Dermis blood vessel endothelial cell (primary cell): ENCODE measurements at regions not wholly inside any gene's neighbourhood (a gene's known extent, or its start where the extent isn't known, plus 50 kb on each side); places are given as distances from the start of the nearest gene placed in this dataset.
"Not testable (repeated sequence)": the region's sequence is repeated elsewhere in the genome, so short reads cannot be mapped to it uniquely, and the experiment has no call there.

ENCODE experiments used
- DNase-seq: peaks from one replicate; pipeline ENCODE4 v3.0.0; 2010

DNA sequence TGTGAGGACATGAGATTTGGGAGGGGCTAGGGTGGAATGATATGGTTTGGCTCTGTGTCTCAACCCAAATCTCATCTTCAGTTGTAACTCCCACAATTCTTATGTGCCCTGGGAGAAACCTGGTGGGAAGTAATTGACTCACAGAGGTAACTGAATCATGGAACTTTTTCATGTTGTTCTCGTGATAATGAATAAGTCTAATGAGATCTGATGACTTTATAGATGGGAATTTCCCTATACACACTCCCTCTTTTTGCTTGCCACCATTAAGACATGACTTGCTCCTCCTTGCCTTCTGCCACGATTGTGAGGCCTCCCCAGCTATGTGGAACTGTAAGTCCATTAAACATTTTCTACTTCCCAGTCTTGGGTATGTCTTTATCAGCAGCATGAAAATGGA, 253.2 kb upstream of the GK2 start:
- DNase-seq, result no peak

DNA sequence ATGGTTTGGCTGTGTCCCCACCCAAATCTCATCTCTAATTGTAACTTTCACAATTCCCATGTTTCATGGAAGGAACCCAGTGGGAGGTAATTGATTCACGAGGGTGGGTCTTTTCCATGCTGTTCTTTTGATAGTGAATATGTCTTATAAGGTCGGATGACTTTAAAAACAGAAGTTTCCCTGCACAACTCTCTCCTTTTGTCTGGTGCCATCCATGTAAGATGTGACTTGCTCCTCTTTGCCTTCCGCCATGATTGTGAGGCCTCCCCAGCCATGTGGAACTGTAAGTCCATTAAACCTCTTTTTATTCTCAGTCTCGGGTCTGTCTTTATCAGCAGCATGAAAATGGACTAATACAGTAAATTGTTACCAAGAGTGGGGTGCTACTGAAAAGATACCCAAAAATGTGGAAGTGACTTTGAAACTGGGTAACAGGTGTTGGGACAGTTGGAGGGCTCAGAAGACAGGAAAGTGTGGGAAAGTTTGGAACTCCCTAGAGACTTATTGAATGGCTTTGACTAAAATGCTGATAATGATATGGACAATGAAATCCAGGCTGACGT, 251.4 kb upstream of the GK2 start:
- DNase-seq, result not testable (repeated sequence)

DNA sequence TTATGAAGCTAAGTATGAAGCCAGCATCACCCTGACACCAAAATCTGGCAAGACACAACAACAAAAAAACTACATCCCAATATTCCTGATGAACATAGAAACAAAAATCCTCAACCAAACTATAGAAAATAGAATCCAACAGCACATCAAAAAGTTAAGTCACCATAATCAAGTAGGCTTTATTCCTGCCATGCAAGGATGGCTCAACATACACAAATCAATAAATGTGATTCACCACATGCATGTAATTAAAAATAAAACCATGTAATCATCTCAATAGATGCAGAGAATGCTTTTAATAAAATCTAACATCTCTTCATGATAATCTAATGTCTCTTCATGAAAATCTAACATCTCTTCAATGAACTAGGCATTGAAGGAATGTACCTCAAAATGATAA, 249.4 kb upstream of the GK2 start:
- no peak for DNase-seq

DNA sequence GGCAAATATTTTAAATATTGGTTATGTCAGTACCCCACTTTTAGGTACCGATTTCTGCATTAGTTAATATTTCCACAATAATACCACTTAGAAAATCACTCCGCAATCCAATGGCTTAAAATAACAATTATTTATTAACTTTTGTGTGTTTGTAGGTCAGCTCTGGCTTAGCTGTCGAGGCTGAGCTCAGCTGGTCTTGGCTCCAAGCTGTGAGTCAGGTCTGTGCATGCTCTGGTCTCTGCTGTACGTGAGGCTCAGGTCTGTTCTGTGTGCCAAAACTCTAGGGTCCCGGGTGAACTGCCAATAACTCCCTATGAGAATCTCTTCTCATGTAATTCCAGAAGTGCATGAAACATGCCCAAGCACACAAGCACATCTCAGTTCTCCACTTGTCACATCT, 245.8 kb upstream of the GK2 start:
- no peak for DNase-seq

DNA sequence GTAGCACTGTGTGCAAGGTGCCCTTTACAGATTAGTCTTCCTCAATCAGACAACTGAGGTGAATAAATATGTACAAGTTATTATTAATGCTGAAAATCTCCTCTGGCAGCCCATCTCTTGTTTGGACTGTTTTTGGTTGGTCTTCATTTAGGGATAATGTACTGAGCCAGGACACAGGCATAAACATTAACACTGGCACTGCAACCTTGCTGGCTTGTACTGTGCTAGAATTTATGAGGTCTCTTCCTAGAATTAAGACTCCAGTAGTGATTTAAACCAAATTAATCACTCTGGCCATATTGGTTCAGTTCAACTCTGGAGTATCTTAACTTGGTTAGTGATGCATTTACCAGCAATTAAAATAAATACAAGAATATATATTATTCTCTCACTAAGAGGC, 244.7 kb upstream of the GK2 start:
- no peak for DNase-seq

DNA sequence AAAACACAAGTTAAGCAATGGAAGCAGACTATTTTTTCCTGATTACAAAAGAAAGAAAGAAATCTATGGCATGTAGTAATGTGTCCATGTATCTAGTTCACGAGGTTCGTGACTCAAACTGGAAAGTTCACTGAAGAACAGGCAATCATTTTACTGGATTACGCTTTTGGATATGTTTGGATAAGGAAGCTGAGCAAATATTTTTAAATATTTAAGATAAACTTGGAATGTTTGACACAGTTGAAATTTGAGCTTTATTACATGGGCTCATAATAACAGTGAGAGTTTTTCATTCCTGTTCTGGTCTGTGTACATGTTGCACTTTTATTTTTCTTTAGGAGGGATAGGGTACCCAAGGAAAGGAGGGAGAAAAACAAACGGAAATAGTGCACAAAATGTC, 244.2 kb upstream of the GK2 start:
- peak; percentile 40 for DNase-seq

DNA sequence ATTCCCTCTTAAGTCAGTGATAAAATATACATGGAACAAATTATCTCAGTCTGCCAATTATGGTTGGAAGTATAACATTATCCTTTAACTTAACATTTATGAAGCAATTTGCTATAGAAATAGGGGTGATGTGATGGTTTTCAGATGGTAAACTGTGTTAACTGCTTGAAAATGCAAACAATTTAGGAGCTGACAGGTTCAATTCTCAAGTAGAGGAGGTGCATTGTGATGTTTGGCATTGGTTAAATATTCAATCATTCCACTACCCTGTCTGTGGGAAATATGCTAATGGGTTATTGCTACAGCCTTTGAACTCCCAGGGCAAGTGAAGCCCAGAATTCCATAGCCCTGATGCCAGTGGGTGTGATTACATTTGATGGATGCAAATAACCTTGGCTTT, 243.4 kb upstream of the GK2 start:
- DNase-seq, result peak; percentile 11

DNA sequence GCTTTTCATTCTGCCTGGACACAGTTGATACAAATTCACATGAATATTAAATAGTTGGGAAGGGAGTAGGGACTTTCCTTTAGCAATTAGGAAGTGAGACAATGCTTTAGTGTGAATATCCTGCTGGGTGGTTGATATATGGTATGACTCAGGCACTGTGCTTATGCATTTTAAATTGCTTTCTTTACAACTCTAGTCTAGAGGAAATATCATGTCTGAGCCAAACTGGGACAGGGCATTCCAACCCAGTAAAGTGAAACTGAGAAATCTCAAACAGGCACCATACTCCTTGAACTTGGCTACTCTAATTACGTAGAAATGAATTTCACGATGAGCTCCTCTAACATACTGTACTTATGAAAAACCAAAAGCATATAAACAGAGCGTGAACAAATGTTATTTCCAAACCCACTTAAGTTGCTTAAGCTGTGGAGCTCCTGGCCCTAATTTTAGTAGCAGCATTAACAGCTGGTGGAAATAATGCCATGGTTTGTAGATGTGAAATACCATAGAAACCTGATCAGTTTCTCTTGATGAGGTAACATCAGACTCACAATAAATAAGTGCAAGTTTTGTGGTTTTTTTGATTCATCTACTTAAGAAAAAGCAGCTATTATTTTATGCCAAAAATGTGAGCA, 242.9 kb upstream of the GK2 start:
- DNase-seq, result peak; percentile 83

DNA sequence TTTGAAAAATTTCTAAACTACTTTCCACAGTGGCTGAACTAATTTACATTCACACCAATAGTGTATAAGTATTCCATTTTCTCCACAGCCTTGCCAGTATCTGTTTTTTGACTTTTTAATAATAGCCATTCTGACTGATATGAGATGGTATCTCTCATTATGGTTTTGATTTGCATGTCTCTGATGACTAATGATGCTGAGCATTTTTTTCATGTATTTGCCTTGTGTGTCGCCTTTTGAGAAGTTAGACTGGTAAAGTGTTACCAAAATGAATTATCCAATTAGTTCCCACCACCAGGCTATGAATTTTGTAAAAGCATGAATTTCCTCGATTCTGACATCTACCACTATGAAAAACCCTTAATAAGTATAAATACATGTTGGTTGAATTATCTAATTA, 242.2 kb upstream of the GK2 start:
- peak; percentile 4 for DNase-seq

DNA sequence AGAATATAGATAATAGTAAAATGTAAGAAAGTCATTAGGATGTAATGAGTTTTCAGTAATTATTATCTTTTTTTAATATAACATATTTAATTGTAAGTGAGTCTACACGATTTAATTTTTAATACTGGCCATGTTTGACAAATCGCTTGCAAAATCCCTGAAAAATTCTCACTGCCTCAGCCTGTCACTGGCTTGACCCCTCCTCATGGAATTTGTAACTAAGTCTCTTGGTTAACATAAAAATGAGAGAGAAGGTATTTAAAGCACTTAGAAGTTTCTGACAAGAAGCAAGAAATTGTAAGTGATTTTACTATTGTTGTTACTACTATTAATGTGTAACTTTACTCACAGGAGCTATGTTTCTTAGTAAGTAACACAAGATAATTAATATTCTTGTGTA, 237.9 kb upstream of the GK2 start:
- no peak for DNase-seq

DNA sequence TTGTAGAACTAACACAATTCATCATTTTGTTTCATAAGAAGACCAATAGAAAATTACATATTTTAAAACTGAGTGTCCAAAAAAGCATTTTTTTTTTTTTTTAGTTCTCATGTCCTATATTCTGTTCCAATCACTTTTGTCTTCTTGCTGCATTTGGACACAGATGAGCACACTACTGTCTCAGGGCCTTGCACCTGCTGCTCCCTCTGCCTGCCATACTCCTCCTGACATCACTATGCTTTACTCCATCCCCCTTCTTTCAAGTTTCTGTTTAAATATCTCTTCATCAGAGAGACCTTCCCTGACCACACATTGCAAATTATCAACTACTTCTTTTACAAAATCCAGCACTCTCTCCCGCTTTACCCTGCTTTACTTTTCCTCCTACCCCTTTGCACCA, 230.7 kb upstream of the GK2 start:
- DNase-seq, result no peak

DNA sequence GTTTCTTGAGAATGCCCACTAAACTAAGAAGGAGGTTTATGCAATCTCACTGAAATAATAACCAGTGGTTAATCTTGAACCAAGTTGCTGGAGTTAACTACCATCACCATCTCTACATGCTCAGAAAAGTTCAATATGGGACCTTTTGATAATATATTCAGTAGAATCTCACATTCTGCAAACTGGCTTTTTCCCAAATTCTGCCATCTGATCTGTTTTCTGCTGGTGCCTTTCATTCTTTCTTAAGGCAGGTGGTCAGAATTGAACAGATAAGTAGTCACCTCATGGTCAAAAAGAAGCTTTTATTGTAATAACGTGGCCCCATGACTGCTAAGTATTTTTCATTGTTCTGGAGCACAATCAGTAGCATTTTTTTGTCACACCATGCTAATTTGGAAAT, 229.0 kb upstream of the GK2 start:
- no peak for DNase-seq

DNA sequence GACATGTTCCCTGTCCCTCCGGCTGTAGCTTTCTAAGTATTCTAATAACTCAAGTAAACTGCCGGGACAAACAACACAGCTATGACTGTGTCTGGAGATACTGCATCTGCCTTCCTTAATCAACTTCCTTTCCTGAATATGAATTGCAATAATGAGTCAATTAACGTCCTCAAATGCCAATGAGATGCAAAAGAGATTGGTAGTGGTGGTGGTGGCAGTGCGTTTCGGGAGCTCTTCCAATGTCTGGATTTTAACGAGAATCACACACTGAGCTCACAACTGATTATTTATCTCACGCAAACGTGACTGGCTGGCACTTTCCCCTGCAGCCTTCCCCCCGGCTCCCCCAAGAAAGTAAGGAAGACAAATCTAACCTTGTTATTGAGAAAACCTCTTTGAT, 226.1 kb upstream of the GK2 start:
- DNase-seq, result no peak

DNA sequence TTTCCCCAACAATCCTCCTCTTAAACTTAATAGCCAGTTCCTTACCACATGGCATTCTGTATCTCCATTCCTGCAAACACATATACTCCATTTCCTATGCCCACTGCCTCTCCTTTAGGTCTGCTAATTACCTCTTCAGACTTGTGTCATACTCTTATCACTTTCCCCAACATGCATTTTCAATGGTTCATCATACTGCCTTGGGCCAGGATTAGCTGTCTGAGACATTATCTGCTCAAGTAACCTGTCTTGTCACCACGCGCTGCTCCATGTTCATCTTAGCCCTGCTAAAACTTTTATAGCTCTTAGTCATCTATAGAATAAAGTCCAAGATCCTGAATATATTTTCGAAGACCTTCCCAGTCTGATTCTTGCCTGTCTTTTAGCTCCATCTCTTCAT, 224.1 kb upstream of the GK2 start:
- no peak for DNase-seq

DNA sequence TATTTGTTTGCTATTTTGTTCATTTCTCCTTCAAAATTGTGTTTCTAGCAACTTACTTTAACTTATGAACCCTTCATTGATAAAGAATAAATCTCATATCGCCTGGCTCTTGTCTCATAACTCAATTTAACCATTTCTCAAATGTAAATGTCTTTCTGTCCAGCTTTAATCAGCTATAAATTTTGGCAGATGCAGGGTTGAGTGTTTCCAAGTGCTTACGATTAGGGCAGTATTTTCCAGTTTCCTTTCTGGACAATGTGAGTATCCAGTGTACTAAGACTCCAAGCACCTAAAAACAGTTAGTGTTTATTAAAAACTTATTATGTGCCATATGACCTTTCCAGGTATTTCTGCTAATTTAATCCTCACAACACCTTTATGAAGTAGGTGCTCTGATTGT, 218.6 kb upstream of the GK2 start:
- no peak for DNase-seq

DNA sequence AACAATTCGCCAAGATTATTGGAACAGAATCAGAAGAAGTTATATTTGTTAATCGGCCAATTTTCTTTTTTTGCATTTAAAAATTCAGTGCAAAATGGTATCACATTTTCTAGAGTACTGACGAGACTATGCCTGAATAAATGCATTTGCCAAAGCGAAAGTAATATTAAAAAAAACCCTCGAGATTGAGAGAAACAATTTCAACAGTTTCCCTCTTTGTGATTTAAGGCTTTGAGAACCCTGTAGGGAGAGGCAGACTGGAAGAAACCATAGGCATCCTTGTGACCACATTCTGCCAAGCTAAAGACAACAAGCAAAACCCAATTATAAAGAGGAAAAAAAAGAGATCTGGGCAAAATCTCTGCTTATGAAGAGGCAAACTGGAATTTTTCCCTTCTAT, 218.1 kb upstream of the GK2 start:
- no peak for DNase-seq

DNA sequence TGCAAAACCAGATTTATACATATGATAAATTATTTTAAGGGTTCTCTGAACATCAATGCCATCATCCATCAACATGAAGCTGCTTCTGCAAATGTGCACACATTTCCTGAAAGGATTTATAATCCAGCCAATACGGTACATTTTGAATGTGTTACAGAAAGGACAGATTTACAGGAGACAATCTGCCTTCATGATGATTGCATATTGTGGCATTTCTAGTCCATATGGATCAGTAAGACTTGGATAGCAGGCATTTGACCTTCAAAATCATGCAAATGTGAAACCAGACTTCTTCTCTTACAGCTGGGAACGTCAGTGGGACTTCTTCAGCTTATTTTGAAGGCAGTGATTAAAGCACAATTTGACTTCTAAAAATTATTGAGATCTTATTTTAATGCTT, 217.3 kb upstream of the GK2 start:
- no peak for DNase-seq

DNA sequence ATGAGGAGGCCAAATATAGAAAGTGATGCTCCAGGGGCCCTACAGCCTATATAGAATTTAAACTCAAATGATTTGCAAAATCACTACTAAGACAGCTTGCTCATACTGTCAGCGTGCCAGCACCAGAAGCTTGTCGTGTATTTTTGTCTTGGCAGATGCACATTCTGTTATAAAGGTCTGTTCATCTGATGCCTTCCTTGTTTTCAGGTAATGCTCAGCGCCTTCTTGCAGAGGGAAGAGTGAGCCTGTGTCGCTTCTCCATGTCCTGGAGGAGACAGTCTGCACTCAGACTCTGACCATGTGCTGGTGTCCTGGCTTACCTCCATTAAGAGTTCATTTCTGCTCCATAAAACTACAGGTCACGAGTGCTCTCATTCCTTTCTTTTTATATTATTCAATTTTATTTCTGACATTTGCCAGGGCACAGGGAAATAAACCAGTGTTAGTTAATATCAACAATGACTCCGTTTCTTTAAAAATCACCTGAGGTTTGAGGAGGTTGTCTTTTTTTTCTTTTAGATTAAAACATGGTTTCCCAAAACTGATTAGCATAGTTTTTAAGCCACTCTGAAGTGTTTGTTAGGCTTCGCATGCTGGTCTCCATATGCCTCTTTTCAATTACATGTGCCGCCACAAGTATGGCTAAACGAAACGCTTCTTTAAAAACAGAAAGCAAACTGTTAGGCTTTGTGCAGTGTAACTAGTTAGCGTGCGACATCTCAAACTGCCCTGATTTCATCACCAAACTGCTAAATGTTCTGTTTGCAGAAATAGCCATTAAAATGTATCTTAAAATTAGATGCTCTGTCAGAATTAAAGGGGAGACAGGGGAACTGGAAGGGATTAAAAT, 215.2 kb upstream of the GK2 start:
- DNase-seq, result no peak

DNA sequence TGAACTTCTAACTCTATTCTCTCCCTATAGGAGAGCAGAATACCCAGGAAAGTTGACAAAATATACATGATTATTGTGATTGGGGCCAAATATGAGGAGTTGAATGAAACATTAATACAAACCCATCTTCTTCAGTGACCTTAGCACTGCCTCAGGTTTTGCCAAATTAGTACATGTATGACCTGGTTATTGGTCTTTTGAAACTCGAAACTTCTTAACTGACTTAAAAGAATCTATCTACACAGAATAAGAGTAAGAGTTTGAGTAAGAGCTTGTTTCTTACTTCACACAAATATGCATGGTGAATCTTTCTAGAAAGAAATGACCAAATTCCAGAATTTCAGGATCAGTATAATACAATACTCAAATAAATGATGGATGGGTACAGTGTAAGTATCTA, 213.0 kb upstream of the GK2 start:
- no peak for DNase-seq

DNA sequence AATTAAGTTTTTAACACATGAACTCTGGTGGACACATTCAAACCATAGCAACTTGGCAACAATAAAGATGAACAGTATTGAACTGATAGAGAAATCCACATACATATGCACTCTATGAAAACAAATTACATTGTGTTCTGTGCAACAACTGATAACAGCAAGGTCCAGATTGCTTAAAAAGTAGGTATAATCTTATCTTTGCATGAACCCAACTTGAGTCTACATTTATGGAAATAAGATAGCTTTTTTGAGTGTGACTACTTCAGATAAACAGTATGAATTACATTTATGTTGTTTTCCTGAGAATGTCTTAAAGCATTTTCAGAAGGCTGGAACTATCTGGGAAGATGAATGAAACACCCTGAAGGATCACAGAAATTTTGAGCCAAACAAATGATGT, 212.6 kb upstream of the GK2 start:
- DNase-seq, result no peak

DNA sequence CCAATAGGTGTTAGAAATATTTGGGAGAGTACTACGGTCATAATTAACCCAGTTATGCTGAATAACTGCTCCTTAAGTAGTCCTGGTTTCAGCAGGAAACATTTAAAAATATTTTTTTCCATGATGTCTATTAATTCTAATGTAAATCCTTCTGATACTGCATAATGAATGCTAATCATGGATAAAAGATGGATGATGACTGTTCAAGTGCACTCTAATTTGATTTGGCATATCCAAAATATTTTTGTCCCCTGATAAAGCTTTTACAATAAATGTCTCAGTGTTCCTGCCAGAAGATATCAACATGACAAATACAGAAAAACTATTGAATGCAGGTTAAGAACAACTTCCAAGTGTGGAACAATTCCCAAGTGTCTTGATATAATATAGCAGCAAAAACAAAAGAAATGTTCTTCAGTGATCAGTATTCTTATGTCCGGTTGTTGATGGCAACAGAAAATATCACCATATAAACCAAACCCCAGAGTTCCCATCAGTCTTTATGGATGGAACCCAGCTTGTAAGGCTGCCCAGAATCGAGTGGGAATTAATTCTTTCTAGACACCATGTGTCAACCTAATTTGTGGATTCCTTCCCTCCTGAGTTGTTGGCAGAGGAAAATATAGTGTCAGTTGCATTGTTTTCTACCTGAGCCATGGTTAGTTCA, 205.4 kb upstream of the GK2 start:
- DNase-seq, result no peak

DNA sequence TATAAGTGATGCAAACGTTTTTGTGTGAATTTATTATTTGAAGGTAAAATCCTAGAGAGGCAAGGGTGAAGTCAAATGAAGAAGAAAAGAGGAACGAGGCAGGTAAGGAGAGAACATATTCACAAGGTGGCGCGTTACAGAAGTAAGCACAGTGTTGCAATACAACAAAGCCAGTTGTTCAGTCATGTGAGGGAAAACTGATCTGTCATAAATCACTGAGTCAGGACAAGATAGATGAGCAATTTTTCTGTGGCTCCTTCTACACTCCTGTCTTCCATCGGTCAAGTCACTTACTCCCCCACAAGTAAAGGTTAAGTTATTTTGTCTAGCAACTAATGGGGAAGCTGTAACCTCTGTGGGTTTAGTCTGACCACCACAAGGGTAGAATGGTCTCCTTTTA, 203.0 kb upstream of the GK2 start:
- no peak for DNase-seq

DNA sequence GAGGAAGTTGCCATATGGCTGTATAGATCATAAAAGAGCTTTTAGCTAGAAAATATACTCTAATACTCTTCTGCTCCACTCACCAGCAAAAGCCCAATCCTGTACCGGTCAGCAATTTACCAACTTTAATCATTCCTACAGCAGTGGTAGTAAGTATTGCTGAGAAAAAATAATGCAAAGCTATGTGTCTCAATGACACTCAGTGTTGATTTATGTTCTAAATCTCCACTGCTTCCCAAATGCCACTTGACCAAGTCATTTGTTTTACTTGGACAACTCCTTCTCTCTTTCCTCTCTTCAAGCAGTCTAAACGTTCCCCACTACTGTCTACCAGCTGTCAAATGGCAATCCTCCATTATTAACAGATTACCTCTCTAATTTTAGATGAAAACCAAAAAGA, 201.8 kb upstream of the GK2 start:
- DNase-seq, result no peak

DNA sequence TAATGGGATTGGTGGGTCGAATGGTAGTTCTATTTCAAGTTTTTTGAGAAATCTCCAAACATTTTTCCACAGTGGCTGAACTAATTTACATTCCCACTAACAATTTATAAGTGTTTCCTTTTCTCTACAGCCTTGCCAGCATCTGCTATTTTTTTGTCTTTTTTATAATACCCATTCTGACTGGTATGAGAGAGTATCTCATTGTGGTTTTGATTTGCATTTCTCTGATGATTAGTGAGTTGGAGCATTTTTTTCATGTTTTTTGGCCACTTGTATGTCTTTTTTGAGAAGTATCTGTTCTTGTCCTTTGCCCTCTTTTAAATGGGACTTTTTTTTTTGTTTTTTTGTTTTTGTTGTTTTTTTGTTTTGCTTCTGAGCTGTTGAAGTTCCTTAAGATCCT, 200.0 kb upstream of the GK2 start:
- DNase-seq, result no peak
